ENCODE measurements at regions not wholly inside any gene's neighbourhood (a gene's known extent, or its start where the extent isn't known, plus 50 kb on each side); places are given as distances from the start of the nearest gene placed in this dataset.

DNA sequence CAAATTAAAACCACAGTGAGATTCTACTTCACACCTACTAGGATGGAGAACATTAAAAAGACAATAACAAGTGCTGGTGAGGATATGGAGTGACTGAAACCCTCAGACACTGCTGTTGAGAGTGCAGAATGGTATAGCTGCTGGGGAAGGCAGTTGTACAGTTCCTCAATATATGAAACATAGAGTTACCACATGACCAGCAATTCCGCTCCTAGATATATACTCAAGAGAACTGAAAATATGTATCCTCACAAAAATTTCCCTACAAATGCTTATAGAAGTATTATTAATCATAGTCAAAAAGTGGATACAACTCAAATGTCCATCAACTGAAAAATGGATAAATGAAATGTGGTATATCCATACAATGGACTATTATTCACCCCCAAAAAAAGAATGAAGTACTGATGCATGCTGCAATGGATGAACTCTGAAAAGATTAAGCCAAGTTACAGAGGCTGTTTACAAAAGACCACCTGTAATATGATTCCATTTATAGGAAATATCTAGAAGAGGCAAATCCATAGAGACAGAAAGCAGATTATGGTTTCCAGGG, 164.7 kb upstream of the IGF1R start:
- intact Hi-C loops (cut with micrococcal nuclease), result no loop called here
- Mint-ChIP-seq H3K4me3 (no peak overlapping the region), H3K4me1 (ENCODE audit: low read depth) (no peaks in the 10 kb centered on the region), H3K36me3 (ENCODE audit: low read depth) (no peaks in the 10 kb centered on the region), H3K27me3 (no peaks in the 10 kb centered on the region), H3K9me3 (peaks cover 18% of the 10 kb centered on the region), H3K27ac (no peak overlapping the region)

DNA sequence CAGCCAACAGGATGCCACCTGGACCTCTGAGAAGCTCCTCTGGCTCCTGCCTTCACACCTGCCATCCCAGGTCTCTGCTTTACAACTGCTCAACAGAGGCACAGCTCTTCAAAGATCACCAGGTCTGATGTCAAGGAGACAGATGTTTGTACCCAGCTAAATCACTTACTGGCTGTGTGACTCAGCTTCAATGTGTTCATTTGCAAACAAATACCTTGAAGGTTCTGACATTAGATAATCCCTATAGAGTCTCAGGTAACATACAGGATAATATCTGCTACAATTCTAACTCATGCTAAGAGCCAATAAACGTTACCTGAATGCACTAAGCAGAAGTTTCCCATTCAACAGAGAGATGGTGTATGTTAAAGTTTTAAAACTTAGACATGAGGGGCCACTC, 163.4 kb upstream of the IGF1R start:
- Mint-ChIP-seq H3K4me1 (ENCODE audit: low read depth) (no peaks in the 10 kb centered on the region), H3K27ac (no peak overlapping the region), H3K4me3 (no peak overlapping the region), H3K27me3 (no peaks in the 10 kb centered on the region), H3K9me3 (peaks cover 18% of the 10 kb centered on the region), H3K36me3 (ENCODE audit: low read depth) (no peaks in the 10 kb centered on the region)
- intact Hi-C loops (cut with micrococcal nuclease), result no loop called here

DNA sequence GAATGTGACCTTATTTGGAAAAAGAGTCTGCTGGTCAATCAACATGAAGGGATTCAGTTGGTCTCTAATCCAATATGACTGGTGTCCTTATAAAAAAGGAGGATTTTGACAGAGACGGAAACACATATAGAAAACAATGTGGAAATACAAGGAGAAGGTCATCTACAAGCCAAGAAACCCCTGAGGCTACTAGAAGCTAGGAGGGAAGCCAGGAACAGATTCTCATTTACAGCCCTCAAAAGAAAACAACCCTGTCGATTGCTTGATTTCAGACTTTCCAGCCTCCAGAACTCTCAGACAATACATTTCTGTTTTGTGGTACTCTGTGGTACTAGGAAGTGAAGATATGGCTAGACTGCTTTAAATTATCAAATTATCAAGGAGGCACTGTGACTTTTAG, 162.9 kb upstream of the IGF1R start:
- Mint-ChIP-seq H3K27me3 (no peaks in the 10 kb centered on the region), H3K4me1 (ENCODE audit: low read depth) (no peaks in the 10 kb centered on the region), H3K4me3 (no peak overlapping the region), H3K9me3 (peaks cover 14% of the 10 kb centered on the region), H3K36me3 (ENCODE audit: low read depth) (no peaks in the 10 kb centered on the region), H3K27ac (no peak overlapping the region)
- intact Hi-C loops (cut with micrococcal nuclease), result no loop called here

DNA sequence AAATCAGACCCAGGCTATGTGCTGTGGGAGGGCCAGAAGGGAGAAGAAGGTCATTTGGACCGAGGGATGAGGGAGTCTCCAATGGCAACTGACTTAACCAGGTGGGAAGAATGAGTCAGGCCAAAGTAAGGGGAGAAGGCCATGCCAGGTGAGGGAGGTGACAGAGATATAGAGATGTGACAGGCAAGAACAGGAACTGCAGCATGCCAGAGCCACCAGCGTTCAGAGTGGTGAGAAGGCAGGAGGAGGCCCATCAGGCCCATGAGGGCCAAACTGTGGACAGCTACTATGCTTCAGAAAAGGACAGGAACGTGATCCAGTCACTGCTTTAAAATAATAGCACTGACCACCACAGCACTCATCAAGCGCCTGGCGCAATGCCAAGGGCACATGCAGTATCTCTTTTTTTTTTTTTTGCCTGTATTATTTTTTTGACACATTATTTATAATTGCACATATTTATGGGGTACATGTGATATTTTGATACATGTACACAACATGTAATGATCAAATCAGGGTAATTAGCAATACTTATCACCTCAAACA, 154.3 kb upstream of the IGF1R start:
- Mint-ChIP-seq H3K27ac (no peak overlapping the region), H3K4me1 (ENCODE audit: low read depth) (no peaks in the 10 kb centered on the region), H3K9me3 (peaks cover 2% of the 10 kb centered on the region), H3K36me3 (ENCODE audit: low read depth) (no peaks in the 10 kb centered on the region), H3K27me3 (no peaks in the 10 kb centered on the region), H3K4me3 (no peak overlapping the region)
- intact Hi-C loops (cut with micrococcal nuclease), result no loop called here

DNA sequence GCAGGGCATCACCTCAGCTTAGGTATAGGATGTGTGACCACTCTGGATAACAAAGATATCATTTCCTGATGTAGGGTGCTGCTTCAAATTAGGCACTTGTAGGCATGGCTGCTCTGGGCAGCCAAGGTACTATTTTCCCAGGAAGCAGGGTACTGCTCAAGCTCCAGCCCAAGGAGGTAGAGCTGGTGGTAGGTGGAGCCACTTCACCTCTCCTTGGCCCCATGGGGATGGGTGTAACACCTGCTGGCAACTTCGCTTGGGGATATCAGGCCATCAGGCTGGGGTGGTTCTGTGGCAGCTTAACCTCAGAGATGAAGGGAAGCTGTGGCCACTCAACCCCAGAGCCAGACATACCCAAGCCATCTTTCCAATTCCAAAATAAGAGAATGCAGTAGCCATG, 147.1 kb upstream of the IGF1R start:
- no peak overlapping the region for H3K27ac Mint-ChIP-seq
- H3K36me3 Mint-ChIP-seq (ENCODE audit: low read depth), result no peaks in the 10 kb centered on the region
- H3K9me3 Mint-ChIP-seq, result peaks cover 14% of the 10 kb centered on the region
- intact Hi-C loops (cut with micrococcal nuclease), result no loop called here
- H3K4me3 Mint-ChIP-seq, result no peak overlapping the region
- no peaks in the 10 kb centered on the region for H3K27me3 Mint-ChIP-seq
- peaks cover 22% of the 10 kb centered on the region for H3K4me1 Mint-ChIP-seq (ENCODE audit: low read depth)

DNA sequence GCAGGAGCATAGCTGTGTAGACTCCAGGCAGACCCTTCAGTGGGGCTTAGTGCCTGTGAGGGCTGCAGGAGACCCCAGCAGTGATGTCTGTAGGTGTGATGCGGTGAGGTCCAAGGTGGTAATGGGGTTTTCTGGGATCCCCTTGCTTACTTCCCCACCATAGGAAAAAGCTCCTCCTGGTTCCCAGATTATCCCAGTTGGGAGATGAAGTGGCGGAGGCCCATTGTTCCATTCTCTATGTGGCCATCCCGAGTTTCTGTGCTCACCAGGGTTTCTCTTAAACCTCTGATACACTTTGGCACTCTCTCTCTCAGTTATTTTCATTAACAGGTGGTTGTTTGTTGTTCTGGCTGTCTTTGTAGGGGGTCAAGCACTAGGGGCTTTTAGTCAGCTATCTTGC, 146.7 kb upstream of the IGF1R start:
- no peak overlapping the region for H3K27ac Mint-ChIP-seq
- H3K4me1 Mint-ChIP-seq (ENCODE audit: low read depth), result peaks cover 22% of the 10 kb centered on the region
- no peaks in the 10 kb centered on the region for H3K36me3 Mint-ChIP-seq (ENCODE audit: low read depth)
- no peak overlapping the region for H3K4me3 Mint-ChIP-seq
- intact Hi-C loops (cut with micrococcal nuclease), result no loop called here
- peaks cover 14% of the 10 kb centered on the region for H3K9me3 Mint-ChIP-seq
- H3K27me3 Mint-ChIP-seq, result no peaks in the 10 kb centered on the region

DNA sequence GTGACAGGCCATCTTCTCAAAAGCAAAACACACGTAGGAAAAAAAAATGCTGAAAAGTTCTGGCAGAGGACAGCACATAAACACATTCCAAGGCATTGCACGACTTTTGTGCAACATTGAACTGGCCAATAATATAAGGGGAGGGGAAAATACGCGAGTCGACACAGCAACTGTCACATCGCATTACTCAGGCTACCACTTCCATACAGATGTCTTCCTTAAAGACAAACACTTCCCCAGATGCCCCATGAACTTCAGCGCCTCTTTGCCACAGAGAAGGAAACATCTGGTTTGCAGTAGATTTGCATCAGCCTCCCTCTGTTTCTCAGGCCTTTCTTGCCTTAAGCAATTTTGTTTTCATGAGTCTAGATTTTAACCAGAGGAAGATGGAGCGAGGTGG, 144.4 kb upstream of the IGF1R start:
- peaks cover 22% of the 10 kb centered on the region for H3K4me1 Mint-ChIP-seq (ENCODE audit: low read depth)
- H3K27me3 Mint-ChIP-seq, result no peaks in the 10 kb centered on the region
- no peaks in the 10 kb centered on the region for H3K36me3 Mint-ChIP-seq (ENCODE audit: low read depth)
- H3K4me3 Mint-ChIP-seq, result no peak overlapping the region
- no peak overlapping the region for H3K27ac Mint-ChIP-seq
- peaks cover 13% of the 10 kb centered on the region for H3K9me3 Mint-ChIP-seq
- intact Hi-C loops (cut with micrococcal nuclease), result no loop called here

DNA sequence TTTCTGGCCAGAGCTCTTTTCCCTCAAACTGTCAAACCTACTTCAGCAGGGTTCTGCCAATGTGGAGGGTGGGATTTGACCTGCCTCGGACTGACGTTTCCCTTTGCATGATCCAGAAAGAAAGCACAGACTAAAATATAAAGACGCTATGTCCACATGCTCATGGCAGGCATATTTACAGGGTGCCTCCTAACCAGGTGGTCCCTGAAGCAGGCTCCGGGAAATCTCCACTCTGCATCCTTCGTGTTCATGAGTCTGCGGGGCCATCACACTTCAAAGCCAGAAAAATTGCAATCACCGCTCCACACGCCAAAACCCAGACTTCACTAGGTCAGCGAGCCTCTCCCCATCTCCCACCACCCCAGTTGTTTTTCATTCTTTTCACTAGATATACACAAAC, 143.3 kb upstream of the IGF1R start:
- Mint-ChIP-seq H3K27me3 (no peaks in the 10 kb centered on the region), H3K4me3 (no peak overlapping the region), H3K27ac (no peak overlapping the region), H3K36me3 (ENCODE audit: low read depth) (no peaks in the 10 kb centered on the region), H3K4me1 (ENCODE audit: low read depth) (peaks cover 22% of the 10 kb centered on the region), H3K9me3 (peaks cover 3% of the 10 kb centered on the region)
- intact Hi-C loops (cut with micrococcal nuclease), result loop anchor here (5.0 kb wide), 1 partner anchor 48 kb away; no protein-coding TSS in a partner anchor

DNA sequence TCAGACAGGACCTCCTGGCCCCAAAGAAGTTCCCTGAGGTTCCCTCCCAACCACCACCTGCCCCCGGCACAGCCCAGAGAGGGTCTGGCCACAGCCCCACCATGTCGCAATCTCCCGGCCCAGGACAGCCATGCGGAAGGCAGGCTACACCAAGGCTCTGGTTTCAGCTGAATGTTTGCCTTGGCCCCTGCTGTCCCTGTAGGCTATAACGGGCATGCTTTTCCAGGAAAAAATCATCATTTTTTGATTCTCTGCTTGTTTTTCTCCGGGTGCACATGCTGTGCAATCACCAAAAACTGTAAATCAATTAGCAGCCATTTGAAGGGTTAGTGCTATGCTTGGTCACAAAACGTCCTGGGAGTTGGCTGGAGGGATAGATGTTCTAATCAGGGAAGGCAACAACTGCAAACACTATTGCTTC, 142.7 kb upstream of the IGF1R start:
- H3K27me3 Mint-ChIP-seq, result no peaks in the 10 kb centered on the region
- no peak overlapping the region for H3K27ac Mint-ChIP-seq
- peaks cover 22% of the 10 kb centered on the region for H3K4me1 Mint-ChIP-seq (ENCODE audit: low read depth)
- intact Hi-C loops (cut with micrococcal nuclease), result loop anchor here (5.0 kb wide), 1 partner anchor 48 kb away; no protein-coding TSS in a partner anchor
- no peaks in the 10 kb centered on the region for H3K9me3 Mint-ChIP-seq
- no peak overlapping the region for H3K4me3 Mint-ChIP-seq
- no peaks in the 10 kb centered on the region for H3K36me3 Mint-ChIP-seq (ENCODE audit: low read depth)

DNA sequence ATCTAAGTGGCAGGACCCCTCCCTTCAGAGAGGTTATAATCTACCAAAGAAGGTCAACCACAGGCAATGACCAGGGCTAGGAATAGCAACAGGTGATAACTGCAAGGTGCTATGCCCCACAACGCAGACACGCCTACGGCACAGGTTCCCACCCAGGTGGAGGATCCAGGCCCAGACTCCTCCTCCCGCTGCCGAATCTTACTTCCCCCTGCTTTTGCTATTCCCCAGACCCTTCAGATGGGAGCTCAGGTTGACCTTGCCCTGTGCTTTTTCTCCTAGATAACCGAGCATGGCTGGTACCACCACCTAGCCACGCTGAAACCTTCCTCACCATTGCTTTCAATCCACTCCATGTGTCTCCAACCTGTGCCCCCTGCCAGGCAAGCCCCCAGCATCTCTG, 142.2 kb upstream of the IGF1R start:
- intact Hi-C loops (cut with micrococcal nuclease), result loop anchor here (5.0 kb wide), 1 partner anchor 49 kb away; no protein-coding TSS in a partner anchor
- Mint-ChIP-seq H3K4me3 (no peak overlapping the region), H3K9me3 (no peaks in the 10 kb centered on the region), H3K27ac (no peak overlapping the region), H3K4me1 (ENCODE audit: low read depth) (peaks cover 22% of the 10 kb centered on the region), H3K36me3 (ENCODE audit: low read depth) (no peaks in the 10 kb centered on the region), H3K27me3 (no peaks in the 10 kb centered on the region)

DNA sequence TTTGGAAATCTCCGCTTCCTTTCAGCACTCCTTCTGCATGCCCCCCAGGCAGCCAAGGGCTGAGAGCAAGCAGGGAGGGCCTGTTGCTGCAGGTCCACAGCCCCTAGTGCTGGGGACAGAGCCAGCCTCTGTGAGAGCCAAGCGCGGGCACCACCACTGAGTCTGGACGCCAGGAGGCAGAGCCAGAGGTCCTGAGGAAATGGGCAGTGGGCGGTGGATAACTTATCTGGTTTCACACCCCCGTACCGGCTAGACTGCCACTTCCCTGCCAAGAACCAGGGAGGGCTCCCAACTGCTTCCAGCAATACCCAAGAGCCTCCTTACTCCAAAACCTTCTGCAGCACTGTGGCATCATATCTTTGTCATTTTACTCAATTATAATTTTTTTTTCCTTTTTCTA, 141.6 kb upstream of the IGF1R start:
- no peak overlapping the region for H3K4me3 Mint-ChIP-seq
- intact Hi-C loops (cut with micrococcal nuclease), result loop anchor here (5.0 kb wide), 1 partner anchor 49 kb away; no protein-coding TSS in a partner anchor
- H3K27me3 Mint-ChIP-seq, result no peaks in the 10 kb centered on the region
- H3K9me3 Mint-ChIP-seq, result no peaks in the 10 kb centered on the region
- H3K27ac Mint-ChIP-seq, result no peak overlapping the region
- peaks cover 22% of the 10 kb centered on the region for H3K4me1 Mint-ChIP-seq (ENCODE audit: low read depth)
- H3K36me3 Mint-ChIP-seq (ENCODE audit: low read depth), result no peaks in the 10 kb centered on the region

DNA sequence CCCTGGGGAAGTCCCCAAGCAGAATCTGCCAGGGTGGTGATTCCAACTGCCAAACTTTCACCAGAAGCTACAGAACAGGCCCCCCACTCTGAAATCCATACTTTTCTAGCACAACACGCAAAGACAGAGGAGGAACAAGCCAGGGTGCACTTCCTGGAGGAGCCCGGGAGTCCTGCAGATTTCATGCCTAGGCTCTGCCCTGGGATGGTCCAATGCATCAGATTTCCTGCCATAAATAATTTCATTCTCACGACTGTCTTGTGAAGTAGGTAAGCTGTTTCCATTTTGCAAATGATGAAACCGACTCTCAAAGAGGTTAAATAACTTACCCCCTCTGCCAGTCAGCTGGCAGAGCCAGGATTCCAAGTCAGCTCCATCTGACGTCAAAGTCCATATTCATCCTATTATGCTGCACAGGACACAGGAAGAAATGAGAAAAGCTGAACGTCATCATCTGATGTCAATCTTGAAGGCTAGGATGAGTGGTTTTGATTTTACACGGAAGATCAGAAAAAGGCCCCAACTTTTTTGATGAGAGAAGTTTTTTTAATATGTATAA, 134.8 kb upstream of the IGF1R start:
- intact Hi-C loops (cut with micrococcal nuclease), result no loop called here
- peaks cover 3% of the 10 kb centered on the region for H3K27me3 Mint-ChIP-seq
- no peak overlapping the region for H3K4me3 Mint-ChIP-seq
- H3K27ac Mint-ChIP-seq, result no peak overlapping the region
- H3K36me3 Mint-ChIP-seq (ENCODE audit: low read depth), result no peaks in the 10 kb centered on the region
- H3K4me1 Mint-ChIP-seq (ENCODE audit: low read depth), result no peaks in the 10 kb centered on the region
- H3K9me3 Mint-ChIP-seq, result no peaks in the 10 kb centered on the region

DNA sequence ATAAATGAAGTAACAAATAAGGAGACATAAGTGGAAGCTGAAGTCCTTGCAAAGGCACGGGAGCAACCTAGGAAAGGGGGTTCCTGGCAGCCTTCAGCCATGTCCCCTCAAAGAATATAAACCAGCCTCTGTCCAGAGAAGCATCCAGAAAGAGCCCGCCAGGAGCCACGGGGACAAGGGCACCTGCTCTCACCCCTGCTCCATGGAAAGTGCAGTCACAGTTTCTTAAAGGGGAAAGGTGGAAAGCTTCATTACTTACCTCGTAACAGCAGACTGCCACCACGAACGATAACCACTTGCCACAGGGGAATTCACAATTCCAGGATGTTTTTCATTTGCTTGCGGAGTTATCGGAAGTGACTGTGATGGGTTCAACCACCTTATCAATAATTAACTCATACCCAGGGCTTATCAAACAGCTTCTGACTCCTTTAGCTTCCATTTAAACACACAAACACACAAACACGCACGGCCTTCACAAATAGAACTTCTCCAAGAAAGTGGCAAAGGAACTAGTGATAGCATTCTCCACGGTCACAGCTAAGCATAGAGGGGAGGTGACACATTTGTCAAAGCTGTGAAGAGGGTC, 134.2 kb upstream of the IGF1R start:
- intact Hi-C loops (cut with micrococcal nuclease), result no loop called here
- Mint-ChIP-seq H3K9me3 (no peaks in the 10 kb centered on the region), H3K4me3 (no peak overlapping the region), H3K27me3 (peaks cover 3% of the 10 kb centered on the region), H3K27ac (no peak overlapping the region), H3K4me1 (ENCODE audit: low read depth) (peaks cover 4% of the 10 kb centered on the region), H3K36me3 (ENCODE audit: low read depth) (no peaks in the 10 kb centered on the region)

DNA sequence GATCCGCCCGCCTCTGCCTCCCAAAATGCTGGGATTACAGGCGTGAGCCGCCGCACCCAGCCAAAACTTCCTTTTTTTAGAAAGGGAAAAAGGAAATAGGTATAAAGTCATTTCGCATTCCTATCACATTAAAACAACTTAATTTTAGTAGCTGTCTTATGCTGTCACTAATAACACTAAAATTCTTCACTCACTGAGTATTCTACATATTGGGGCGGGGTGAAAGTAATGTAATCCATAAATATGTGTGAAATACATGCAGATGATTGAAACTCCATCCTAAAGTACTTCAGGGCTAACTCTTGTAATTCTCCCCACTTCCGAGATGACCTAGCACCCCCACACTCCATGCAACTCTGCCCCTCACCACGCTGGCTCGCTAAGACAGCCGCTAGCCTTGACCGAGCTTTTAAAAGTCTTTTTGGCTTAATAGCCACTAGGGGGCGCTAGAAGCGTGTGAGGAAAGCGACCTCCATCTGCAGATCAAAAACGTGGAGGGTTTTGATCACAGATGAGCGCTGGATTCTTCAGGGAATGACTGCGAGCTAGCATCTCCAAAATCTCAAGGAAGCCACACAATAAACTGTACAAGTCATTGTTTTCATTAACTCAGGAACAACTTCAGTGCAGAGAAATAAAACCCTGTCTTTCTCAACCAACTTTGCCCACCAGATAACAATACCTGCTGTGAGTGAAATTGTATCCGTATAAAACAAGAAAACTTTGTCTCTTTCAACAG, 129.3 kb upstream of the IGF1R start:
- Mint-ChIP-seq H3K4me1 (ENCODE audit: low read depth) (peaks cover 7% of the 10 kb centered on the region), H3K27me3 (peaks cover 5% of the 10 kb centered on the region), H3K9me3 (no peaks in the 10 kb centered on the region), H3K4me3 (no peak overlapping the region), H3K27ac (no peak overlapping the region), H3K36me3 (ENCODE audit: low read depth) (no peaks in the 10 kb centered on the region)
- intact Hi-C loops (cut with micrococcal nuclease), result loop anchor here (1.0 to 5.0 kb wide), 5 partner anchors 140 to 558 kb away; no protein-coding TSS in a partner anchor
